GM18517 (cell line): ENCODE measurements at regions not wholly inside any gene's neighbourhood (a gene's known extent, or its start where the extent isn't known, plus 50 kb on each side); places are given as distances from the start of the nearest gene placed in this dataset.

Experiments used
- ATAC-seq: cut with Tn5 transposase; IDR thresholded peaks from one replicate; pipeline ENCODE4 v1.9.1; 2021; ENCODE audit warnings: mild to moderate bottlenecking, moderate library complexity; ENCODE audit not compliant: unreplicated experiment

- no peak for ATAC-seq
Observed at GRCh38 chr3:132232231-132232792, 84.9 kb upstream of the ACP3 start.

- peak; percentile 90 for ATAC-seq
Observed at GRCh38 chr3:132236701-132237651, 80.2 kb upstream of the ACP3 start.

- no peak for ATAC-seq
Observed at GRCh38 chr3:132237652-132238032, 79.6 kb upstream of the ACP3 start.

GRCh38 chr3:132239587-132239986 is 77.6 kb upstream of the ACP3 start:
- no peak for ATAC-seq

GRCh38 chr3:132241776-132242514 is 75.3 kb upstream of the ACP3 start:
- no peak for ATAC-seq

GRCh38 chr3:132242790-132243189 is 74.4 kb upstream of the ACP3 start:
- ATAC-seq: no peak

- ATAC-seq: no peak
Observed at GRCh38 chr3:132245552-132246142, 71.6 kb upstream of the ACP3 start.

GRCh38 chr3:132246212-132246611 is 71.0 kb upstream of the ACP3 start:
- ATAC-seq: no peak

- ATAC-seq: no peak
Observed at GRCh38 chr3:132247211-132247610, 70.0 kb upstream of the ACP3 start.

- no peak for ATAC-seq
Observed at GRCh38 chr3:132248490-132248889, 68.7 kb upstream of the ACP3 start.

GRCh38 chr3:132253262-132253878 is 63.8 kb upstream of the ACP3 start:
- ATAC-seq: no peak

- ATAC-seq: no peak
Observed at GRCh38 chr3:132254076-132254755, 63.0 kb upstream of the ACP3 start.

- ATAC-seq: no peak
Observed at GRCh38 chr3:132255041-132255745, 62.0 kb upstream of the ACP3 start.

- no peak for ATAC-seq
Observed at GRCh38 chr3:132256989-132257388, 60.2 kb upstream of the ACP3 start.

- no peak for ATAC-seq
Observed at GRCh38 chr3:132261506-132261905, 55.7 kb upstream of the ACP3 start.

GRCh38 chr3:132262305-132262704 is 54.9 kb upstream of the ACP3 start:
- ATAC-seq: no peak

GRCh38 chr3:132262956-132263355 is 54.3 kb upstream of the ACP3 start:
- no peak for ATAC-seq

GRCh38 chr3:132265028-132265427 is 52.2 kb upstream of the ACP3 start:
- no peak for ATAC-seq

- no peak for ATAC-seq
Observed at GRCh38 chr3:132265488-132265887, 51.7 kb upstream of the ACP3 start.
